ENCODE measurements at regions not wholly inside any gene's neighbourhood (a gene's known extent, or its start where the extent isn't known, plus 50 kb on each side); places are given as distances from the start of the nearest gene placed in this dataset.

- Histone ChIP-seq H3K36me3 (ENCODE audit: control insufficient read depth in 2 of 2, extremely low read depth in 1 of 2, insufficient read depth in 2 of 2, low read length in 2 of 2) (no peaks in the 10 kb centered on the region), H3K9ac (replicated peaks; ENCODE audit: extremely low read depth, insufficient read depth, low read length) (no peak overlapping the region), H2AFZ (ENCODE audit: low read depth, low read length) (no peak overlapping the region), H3K9me3 (replicated peaks; ENCODE audit: control insufficient read depth, insufficient read depth, low read length) (no peaks in the 10 kb centered on the region), H3K27ac (ENCODE audit: insufficient read depth, low read depth, low read length) (no peak overlapping the region), H4K20me1 (replicated peaks; ENCODE audit: control insufficient read depth, extremely low read depth, insufficient read depth, low read length) (no peaks in the 10 kb centered on the region), H3K4me3 (replicated peaks in 1 of 3; ENCODE audit: insufficient read depth in 1 of 3, low read depth in 1 of 3, low read length in 3 of 3) (no peak overlapping the region), H3K79me2 (ENCODE audit: control insufficient read depth, insufficient read depth, low read length) (no peaks in the 10 kb centered on the region), H3K27me3 (ENCODE audit: control insufficient read depth in 2 of 2, insufficient read depth in 2 of 2, low read length in 2 of 2) (no peaks in the 10 kb centered on the region), H3K9me1 (replicated peaks; ENCODE audit: control insufficient read depth, extremely low read depth, insufficient read depth, low read length) (no peaks in the 10 kb centered on the region), H3K4me1 (ENCODE audit: control insufficient read depth, extremely low read depth, insufficient read depth, low read length) (no peaks in the 10 kb centered on the region), H3K4me2 (ENCODE audit: insufficient read depth, low read length) (no peak overlapping the region)
- BruUV-seq (replicated peaks), result no TSS peak
- CTCF ChIA-PET, result no interaction called here
- dilution Hi-C loops (cut with MboI; ENCODE audit: extremely low pct_ligation_motif_present, low sequenced_read_pairs) (no loop called here), intact Hi-C loops (cut with micrococcal nuclease) (no loop called here)
- POLR2A ChIA-PET, result no interaction called here
- TF ChIP-seq GATA2 (IDR thresholded peaks at IDR 0.05; ENCODE audit: insufficient read depth, insufficient read length, low read depth, low read length) (no peak), FOS (IDR thresholded peaks at IDR 0.05; ENCODE audit: borderline replicate concordance, insufficient read depth, low read length) (no peak), JUN (IDR thresholded peaks at IDR 0.05; ENCODE audit: borderline replicate concordance, insufficient read depth, insufficient read length, low read depth) (no peak), POLR2A (IDR thresholded peaks at IDR 0.05; ENCODE audit: low read depth, low read length) (no peak), EZH2 (IDR thresholded peaks at IDR 0.05; ENCODE audit: borderline replicate concordance, low read depth, low read length, severe bottlenecking) (no peak), MYC (IDR thresholded peaks at IDR 0.05; ENCODE audit: low read depth, low read length) (no peak), MAX (IDR thresholded peaks at IDR 0.05; ENCODE audit: insufficient read depth, insufficient read length) (no peak), CTCF (IDR thresholded peaks at IDR 0.05; ENCODE audit: extremely low read depth in 1 of 2, insufficient read depth in 1 of 2, low read depth in 1 of 2, low read length in 2 of 2) (no peak), POLR2AphosphoS5 (IDR thresholded peaks at IDR 0.05; ENCODE audit: insufficient read depth, low read depth, low read length) (no peak)
- no peak for FAIRE-seq
- DNase-seq (ENCODE audit: low read depth, low spot score), result no peak
Observed at GRCh38 chr9:79335987-79336386, 235.8 kb upstream of the TLE4 start.
